Natural killer cell (primary cell): ENCODE measurements at regions not wholly inside any gene's neighbourhood (a gene's known extent, or its start where the extent isn't known, plus 50 kb on each side); places are given as distances from the start of the nearest gene placed in this dataset.

Source experiments
- ATAC-seq, 3 donors: fragments of 150-1000 bp in 2 of 3; fragments of 200-7000 bp in 1 of 3; cut with Tn5 transposase; 1 replicate in 1 of 3; 2 replicates in 2 of 3; pipeline ENCODE4 v1.10.0; 2021; ENCODE audit warnings: mild to moderate bottlenecking in 2 of 3, moderate library complexity in 2 of 3
- DNase-seq, 2 donors: peaks; one replicate each; pipeline versions ENCODE4 v3.0.0 to v3.0.0-alpha.2; 2013 to 2021; ENCODE audit warnings: mixed read lengths in 1 of 2
- H3K27ac ChIP-seq: one replicate; pipeline ENCODE4 v1.5.1; 2013; ENCODE audit warnings: mild to moderate bottlenecking, low read length
- H3K27me3 ChIP-seq: one replicate; pipeline ENCODE4 v1.6.1; 2013; ENCODE audit warnings: low read length; ENCODE audit not compliant: control insufficient read depth, insufficient read depth
- H3K36me3 ChIP-seq: one replicate; pipeline ENCODE4 v1.6.1; 2013; ENCODE audit warnings: low read length; ENCODE audit not compliant: control insufficient read depth, insufficient read depth
- H3K4me1 ChIP-seq: one replicate; pipeline ENCODE4 v1.6.1; 2013; ENCODE audit warnings: low read length; ENCODE audit not compliant: control insufficient read depth, insufficient read depth
- H3K4me3 ChIP-seq: one replicate; pipeline ENCODE4 v1.5.1; 2013; ENCODE audit warnings: low read length
- H3K9me3 ChIP-seq: one replicate; pipeline ENCODE4 v1.6.1; 2013; ENCODE audit warnings: low read length; ENCODE audit not compliant: control insufficient read depth, insufficient read depth
- H3K27ac Mint-ChIP-seq, 2 donors: one replicate each; pipeline ENCODE4 v1.8.0; 2022; ENCODE audit warnings: mild to moderate bottlenecking in 2 of 2, mixed read lengths in 2 of 2, moderate library complexity in 1 of 2
- H3K27me3 Mint-ChIP-seq, 2 donors: one replicate each; pipeline ENCODE4 v1.8.0; 2022; ENCODE audit warnings: low read depth in 2 of 2, mixed read lengths in 2 of 2
- H3K36me3 Mint-ChIP-seq: one replicate; pipeline ENCODE4 v1.8.0; 2022; ENCODE audit warnings: mixed read lengths
- H3K4me1 Mint-ChIP-seq, 2 donors: one replicate each; pipeline ENCODE4 v1.8.0; 2022; ENCODE audit warnings: mixed read lengths in 2 of 2
- H3K4me3 Mint-ChIP-seq: one replicate; pipeline ENCODE4 v1.8.0; 2022; ENCODE audit warnings: mild to moderate bottlenecking, moderate library complexity, mixed read lengths
- H3K9me3 Mint-ChIP-seq, 2 donors: one replicate each; pipeline ENCODE4 v1.8.0; 2022; ENCODE audit warnings: mixed read lengths in 2 of 2
- CTCF ChIP-seq: fragments of 200-600 bp; IDR thresholded peaks from one replicate; pipeline ENCODE4 v1.8.0; 2022; ENCODE audit warnings: antibody characterized with exemption
- WGBS: methylation state at CpG from one replicate; pipeline ENCODE4 v1.1.7; 2013; ENCODE audit warnings: missing lambda C conversion rate; ENCODE audit not compliant: insufficient coverage; 5-methylcytosine and 5-hydroxymethylcytosine counted together
- intact Hi-C: fragments of 100-400 bp; cut with micrococcal nuclease; formaldehyde crosslinking; loops from one replicate; pipeline ENCODE4 v1.14.2; 2022

GRCh38 chr1:170853867-170854266 lies 81.5 kb upstream of the MROH9 start:
- Mint-ChIP-seq H3K4me1 (no peaks in the 10 kb centered on the region), H3K36me3 (no peaks in the 10 kb centered on the region), H3K27me3 (peaks cover 0 to 4% of the 10 kb centered on the region in 2 donors), H3K4me3 (no peak overlapping the region), H3K9me3 (peaks cover 0 to 4% of the 10 kb centered on the region in 2 donors), H3K27ac (no peak overlapping the region)
- H3K27ac ChIP-seq, result no peak overlapping the region
- TF ChIP-seq CTCF, result no peak
- DNase-seq, result no peak
- no peaks in the 10 kb centered on the region for H3K36me3 ChIP-seq
- ATAC-seq, result no peak
- H3K4me3 ChIP-seq, result no peak overlapping the region
- H3K9me3 ChIP-seq, result no peaks in the 10 kb centered on the region
- H3K27me3 ChIP-seq, result no peaks in the 10 kb centered on the region
- H3K4me1 ChIP-seq, result no peaks in the 10 kb centered on the region
- intact Hi-C loops, result no loop called here

- TF ChIP-seq CTCF, result no peak
- H3K27ac Mint-ChIP-seq, result no peak overlapping the region
- H3K9me3 Mint-ChIP-seq, result peaks cover 0 to 2% of the 10 kb centered on the region in 2 donors
- H3K27ac ChIP-seq, result no peak overlapping the region
- DNase-seq (no peak), ATAC-seq (no peak)
- H3K4me3 Mint-ChIP-seq, result no peak overlapping the region
- no peaks in the 10 kb centered on the region for H3K36me3 Mint-ChIP-seq
- no peaks in the 10 kb centered on the region for H3K9me3 ChIP-seq
- H3K4me1 Mint-ChIP-seq, result no peaks in the 10 kb centered on the region
- H3K4me1 ChIP-seq, result no peaks in the 10 kb centered on the region
- H3K27me3 Mint-ChIP-seq, result peaks cover 0 to 4% of the 10 kb centered on the region in 2 donors
- H3K27me3 ChIP-seq, result no peaks in the 10 kb centered on the region
- intact Hi-C loops, result no loop called here
- 72% methylated on average over 4 of the region's 5 CpGs for WGBS
- no peaks in the 10 kb centered on the region for H3K36me3 ChIP-seq
- no peak overlapping the region for H3K4me3 ChIP-seq
Measured at GRCh38 chr1:170854677-170855076, 80.7 kb upstream of the MROH9 start.

GRCh38 chr1:170856455-170856854 lies 78.9 kb upstream of the MROH9 start:
- peaks cover 0 to 2% of the 10 kb centered on the region in 2 donors for H3K9me3 Mint-ChIP-seq
- H3K4me3 Mint-ChIP-seq, result no peak overlapping the region
- no peaks in the 10 kb centered on the region for H3K4me1 Mint-ChIP-seq
- peaks cover 0 to 4% of the 10 kb centered on the region in 2 donors for H3K27me3 Mint-ChIP-seq
- TF ChIP-seq CTCF, result no peak
- ATAC-seq, result no peak
- Histone ChIP-seq H3K4me1 (no peaks in the 10 kb centered on the region), H3K9me3 (no peaks in the 10 kb centered on the region), H3K27ac (no peak overlapping the region), H3K4me3 (no peak overlapping the region), H3K27me3 (no peaks in the 10 kb centered on the region), H3K36me3 (no peaks in the 10 kb centered on the region)
- 92% methylated on average over 4 of the region's 4 CpGs for whole genome bisulfite sequencing
- intact Hi-C loops, result no loop called here
- no peaks in the 10 kb centered on the region for H3K36me3 Mint-ChIP-seq
- H3K27ac Mint-ChIP-seq, result no peak overlapping the region
- no peak for DNase-seq

GRCh38 chr1:170857955-170858354 lies 77.4 kb upstream of the MROH9 start:
- no peak overlapping the region for H3K27ac ChIP-seq
- H3K4me3 Mint-ChIP-seq, result no peak overlapping the region
- TF ChIP-seq CTCF, result no peak
- no peaks in the 10 kb centered on the region for H3K4me1 ChIP-seq
- no peak for DNase-seq
- H3K27me3 ChIP-seq, result no peaks in the 10 kb centered on the region
- no peaks in the 10 kb centered on the region for H3K36me3 Mint-ChIP-seq
- no peak overlapping the region for H3K27ac Mint-ChIP-seq
- H3K27me3 Mint-ChIP-seq, result peaks cover 0 to 4% of the 10 kb centered on the region in 2 donors
- H3K4me3 ChIP-seq, result no peak overlapping the region
- no peaks in the 10 kb centered on the region for H3K36me3 ChIP-seq
- H3K9me3 Mint-ChIP-seq, result peaks cover 0 to 2% of the 10 kb centered on the region in 2 donors
- intact Hi-C loops, result no loop called here
- no peaks in the 10 kb centered on the region for H3K9me3 ChIP-seq
- ATAC-seq, result no peak
- H3K4me1 Mint-ChIP-seq, result no peaks in the 10 kb centered on the region
